COLO668 (cell line): ENCODE measurements at regions not wholly inside any gene's neighbourhood (a gene's known extent, or its start where the extent isn't known, plus 50 kb on each side); places are given as distances from the start of the nearest gene placed in this dataset.

ENCODE experiments used
- DNase-seq: peaks from one replicate; lab custom pipeline; 2025; ENCODE audit not compliant: unreplicated experiment; lab: John Stamatoyannopoulos, UW

DNA sequence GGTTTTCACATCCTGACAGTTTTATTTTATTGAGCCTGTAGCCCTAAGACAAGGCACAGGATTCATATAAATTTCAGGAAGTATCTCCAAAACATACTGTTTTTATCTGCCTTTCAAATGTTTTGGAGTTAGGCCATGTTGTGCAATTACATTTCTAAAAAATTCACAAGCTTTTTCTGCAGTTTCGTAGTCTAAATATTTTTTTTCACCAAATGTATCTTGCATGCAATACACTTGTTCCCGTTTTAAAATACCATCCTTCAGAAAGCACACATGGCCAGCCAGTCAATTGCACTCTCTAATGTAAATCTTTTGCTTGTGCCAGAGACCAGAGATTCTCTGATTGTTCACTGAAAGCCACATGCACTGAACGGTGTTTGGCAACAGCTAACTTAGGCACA, 161.5 kb upstream of the PRKCQ start:
- no peak for DNase-seq

DNA sequence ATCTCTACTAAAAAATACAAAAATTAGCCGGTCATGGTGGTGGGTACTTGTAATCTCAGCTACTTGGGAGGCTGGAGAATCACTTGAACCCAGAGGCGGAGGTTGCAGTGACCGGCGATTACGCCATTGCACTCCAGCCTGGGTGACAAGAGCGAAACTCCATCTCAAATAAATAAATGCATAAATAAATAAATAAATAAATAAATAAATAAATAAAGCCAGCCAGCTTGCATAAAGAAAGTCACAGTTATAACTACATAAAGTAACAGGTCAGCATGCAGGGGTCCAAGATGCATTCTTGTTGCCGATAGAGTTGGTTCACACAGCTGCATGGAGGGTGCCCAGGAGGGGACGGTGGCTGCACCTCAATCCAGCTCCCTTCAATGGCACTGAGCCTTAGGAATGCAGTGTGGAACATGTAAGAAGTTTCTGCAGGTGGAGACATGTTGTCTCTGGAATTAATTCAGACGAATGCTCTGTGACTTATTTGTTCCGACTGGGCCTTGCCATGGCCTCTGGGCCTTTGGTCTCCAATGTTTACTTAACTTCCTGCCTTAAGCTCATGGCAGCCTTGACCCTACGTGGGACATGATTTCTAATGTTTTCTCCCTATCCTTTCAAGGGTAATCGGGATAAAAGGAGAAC, 159.6 kb upstream of the PRKCQ start:
- no peak for DNase-seq

DNA sequence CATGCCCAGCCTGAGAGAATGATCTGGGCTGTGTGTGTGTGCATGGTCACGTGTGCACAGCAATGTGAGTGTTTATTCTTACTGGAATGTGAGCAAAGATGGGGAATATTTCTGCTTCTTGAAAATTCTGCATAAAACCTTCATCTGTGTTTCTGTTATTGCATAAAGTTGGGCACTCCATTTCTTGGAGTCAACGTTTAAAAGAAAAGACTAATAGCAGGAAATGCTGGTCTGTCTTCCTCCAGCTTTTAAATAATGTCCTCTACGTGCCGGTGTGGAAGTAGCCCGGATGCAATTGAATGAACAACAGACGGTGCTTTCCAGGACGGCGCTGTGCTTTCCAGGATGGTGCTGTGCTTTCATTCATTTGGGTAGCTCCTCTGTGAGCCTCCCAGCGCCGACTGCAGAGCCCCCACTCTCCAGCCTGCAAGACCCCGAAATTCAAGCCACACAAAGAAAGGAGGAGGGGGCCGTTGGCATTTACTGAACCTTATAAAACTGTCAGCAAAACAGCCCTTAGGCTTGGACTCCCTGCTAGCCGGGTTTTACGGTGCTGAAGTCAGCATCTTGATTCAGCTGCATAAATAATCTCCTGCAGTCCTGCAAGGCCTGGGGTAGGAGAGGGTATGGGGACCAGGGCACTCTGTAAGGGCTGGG, 158.2 kb upstream of the PRKCQ start:
- no peak for DNase-seq

DNA sequence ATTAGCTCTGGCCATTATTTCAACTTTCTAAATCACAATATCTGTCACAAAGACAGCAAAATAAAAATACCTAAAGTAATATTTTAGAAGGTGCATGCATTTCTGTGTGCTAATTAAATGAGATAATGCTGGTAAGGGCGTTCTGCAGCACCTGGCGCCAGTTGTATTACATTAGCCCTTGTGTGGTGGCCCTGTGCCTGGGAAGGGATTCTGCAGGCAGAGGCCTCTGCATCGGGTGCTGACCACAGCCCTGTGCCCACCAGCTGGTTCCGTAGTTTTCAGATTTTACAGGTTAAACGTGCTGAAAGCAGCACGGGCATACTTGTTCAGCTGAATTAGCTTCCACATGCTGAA, 157.7 kb upstream of the PRKCQ start:
- no peak for DNase-seq

DNA sequence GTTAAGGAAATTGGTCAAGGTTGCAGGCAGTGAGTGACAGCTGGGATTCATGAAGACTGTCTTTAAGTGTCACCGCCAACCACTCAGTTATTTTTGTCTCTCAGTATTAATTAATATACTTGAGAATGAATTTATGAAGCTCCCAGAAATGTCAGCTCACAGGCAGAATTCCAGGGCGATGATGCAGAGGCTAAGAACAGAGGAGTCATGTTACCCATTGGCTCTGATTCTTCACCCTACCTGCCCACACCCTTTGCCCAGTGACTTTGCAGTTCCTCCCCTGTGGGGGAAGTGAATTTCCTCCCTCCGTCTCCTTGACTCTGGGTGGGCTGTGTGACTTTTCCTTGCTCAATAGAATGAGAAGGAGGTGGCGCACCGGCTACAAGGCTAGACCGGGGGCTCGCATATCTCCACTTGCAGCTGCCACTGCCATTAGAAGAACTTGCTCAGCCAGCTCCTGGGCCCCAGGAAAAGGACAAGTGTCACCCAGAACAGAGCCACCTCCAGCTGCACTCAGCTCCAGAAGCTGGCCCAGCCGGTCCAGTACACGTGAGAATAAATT, 157.1 kb upstream of the PRKCQ start:
- no peak for DNase-seq

DNA sequence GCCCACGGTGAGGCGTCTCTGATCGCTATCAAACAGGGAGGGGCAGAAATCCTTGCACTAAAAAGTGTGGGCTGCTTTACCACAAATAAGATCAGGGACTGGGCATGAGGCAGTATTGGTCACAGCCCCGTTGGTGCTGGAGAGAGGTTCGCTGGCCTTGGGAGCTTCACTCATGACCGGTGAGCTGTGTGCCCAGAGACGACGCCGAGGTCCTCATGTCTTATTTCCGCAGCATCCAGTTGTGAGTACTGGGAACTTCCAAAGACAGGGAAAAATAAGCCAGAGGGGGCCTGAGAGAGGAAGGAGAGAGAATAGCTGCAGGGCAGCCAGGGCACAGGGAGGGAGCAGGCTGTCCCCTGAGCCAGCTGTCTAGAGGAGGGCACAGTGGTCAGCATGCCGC, 154.2 kb upstream of the PRKCQ start:
- DNase-seq = no peak

DNA sequence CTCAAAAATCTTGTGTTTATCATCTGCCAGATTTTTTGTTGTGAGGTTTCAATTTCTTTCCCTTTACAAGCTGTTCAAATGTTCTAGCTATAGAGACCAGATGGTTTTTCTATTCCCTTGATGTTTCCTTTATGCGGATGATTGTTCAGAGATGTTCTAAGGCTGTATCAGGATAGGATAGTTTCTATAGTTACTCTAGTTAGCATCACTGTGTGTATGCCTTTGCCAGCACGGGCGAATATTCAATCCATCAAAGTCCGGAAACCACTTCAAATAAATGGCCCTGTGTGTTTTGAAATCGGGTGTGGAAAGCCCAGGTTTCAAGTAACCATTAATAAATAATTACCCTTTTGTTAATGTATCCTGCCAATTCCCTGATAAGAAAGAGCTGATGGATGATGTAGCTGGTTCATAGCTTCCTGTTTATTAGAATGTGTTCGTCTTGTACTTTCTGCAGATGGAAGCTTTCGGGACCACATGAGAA, 149.8 kb upstream of the PRKCQ start:
- DNase-seq = no peak

DNA sequence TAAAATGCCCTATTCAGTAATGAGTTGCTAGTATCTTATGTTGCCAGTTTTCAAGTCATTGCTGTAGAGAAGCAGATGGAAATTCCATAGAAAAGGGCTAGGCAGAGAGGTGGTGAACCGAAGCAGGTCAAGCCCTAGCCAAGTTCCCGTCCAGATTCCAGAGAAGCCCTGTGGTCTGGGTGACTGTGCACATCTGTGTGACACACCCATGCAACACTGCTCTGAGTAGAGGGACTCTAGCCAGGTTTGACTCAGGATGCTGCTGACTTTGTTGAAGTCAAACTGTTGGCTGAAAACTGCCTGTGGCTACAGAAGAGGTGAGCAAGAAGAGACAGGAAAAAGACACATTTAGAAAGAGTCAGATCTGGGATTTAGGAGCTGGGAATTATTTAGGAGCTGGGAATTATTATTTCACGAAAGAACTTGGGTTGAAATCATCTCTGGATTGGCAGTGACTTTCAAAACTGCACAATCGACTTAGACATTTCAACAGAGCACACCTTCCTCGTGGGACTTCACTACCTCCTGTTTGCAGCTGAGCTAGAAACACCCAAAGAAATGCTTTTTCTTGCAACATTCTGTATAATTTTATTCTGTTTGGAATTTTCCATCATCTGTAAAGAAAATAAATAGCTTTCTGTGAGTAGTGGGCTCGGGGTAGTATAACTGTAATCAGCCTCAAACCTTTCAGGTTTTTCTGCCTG, 149.1 kb upstream of the PRKCQ start:
- DNase-seq = no peak

DNA sequence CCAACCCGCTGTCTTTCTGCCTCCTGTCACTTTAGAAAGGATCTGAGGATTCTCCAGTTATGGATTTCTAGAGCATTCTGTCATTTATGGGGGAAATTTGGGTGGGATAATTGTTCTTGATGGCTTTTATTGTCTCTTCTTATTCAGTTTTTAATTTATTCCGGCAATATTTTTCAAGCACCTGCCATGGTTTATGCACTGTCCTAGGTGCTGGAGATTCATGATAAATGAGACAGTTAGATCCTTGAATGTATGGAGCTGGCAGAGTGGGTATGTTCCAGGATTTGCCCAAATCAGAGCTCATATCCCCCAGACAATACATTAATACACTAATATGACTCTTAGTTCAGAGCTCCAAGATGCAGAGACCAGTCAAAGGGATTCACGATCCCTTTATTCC, 146.8 kb upstream of the PRKCQ start:
- no peak for DNase-seq

DNA sequence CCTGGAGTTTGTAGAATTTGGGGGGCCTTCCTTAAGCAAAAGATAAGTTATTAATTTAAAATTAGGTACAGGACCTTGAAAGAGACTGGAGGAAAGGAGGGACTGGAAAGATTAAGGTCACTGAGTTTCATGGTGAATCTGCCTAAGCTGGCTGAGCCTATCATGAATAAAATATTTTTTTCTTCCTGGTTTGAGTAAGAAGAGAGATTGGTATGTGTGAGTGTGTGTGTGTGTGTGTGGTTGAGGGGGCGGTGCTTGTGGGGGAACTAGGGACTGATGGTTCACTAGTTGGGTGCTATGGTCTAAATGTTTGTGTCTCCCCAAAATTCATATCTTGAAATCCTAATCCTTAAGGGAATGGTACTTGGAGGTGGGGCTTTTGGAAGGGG, 142.5 kb upstream of the PRKCQ start:
- no peak for DNase-seq

DNA sequence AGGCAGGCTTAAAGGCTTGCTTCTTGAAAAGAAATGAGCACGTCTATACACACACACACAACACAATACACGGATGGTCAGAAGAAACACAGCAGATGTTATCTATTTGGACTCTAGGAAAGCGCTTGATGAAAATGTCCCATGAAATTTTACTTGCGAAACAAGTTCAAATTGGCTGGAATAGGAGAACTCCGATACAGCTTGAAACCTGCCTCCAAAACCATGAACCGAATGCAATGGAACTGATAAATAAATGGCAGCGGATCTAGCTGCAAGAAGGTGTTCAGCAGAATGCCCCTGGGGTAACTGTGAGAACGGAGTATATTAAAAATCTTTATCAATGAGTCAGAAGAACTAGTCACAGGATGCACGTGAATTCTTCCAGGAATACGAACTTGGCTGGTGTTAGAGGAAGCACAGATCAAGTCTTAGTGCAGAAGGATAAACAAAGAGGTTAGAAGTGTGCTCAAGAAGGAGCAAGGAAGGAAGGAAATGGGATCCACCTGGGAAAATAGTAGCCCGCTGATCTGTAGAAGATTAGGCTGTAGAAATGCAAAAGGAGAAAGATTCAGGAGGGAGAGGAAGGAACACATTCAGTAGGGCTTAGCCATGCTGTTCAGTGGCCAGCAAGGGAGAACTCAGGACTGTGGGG, 142.0 kb upstream of the PRKCQ start:
- no peak for DNase-seq

DNA sequence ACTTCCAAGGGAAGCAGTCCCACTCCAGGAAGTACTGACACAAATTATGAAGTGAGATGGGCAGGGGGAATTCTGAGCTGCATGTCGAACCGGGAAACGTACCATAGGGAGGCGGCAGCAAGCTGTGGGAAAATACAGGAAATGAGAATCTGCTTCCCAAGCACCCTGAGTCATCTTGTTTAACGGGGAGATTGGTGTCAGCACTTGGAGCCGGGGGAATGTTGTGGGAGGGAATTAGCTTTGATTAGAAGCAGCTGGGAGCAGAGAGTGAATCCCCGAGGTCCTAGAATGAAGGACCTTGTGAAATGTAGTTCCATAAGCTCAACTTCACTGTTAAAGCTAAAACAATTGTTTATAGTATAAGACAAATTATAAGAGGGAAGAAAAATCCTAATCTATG, 141.4 kb upstream of the PRKCQ start:
- no peak for DNase-seq

DNA sequence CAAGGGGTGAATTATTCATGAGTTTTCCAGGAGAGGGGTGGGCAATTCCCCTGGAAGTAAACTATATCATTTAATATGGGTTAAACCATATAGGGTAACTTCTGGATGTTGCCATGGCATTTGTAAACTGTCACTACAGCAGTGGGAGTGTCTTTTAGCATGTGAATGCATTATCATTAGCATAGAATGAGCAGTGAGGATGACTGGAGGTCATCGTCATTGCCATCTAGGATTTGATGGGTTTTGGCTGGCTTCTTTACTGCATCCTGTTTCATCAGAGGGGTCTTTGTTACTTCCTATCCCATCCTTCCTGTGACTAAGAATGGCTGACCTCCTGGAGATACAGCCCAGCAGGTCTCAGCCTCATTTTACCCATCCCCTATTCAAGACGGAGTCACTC, 139.5 kb upstream of the PRKCQ start:
- no peak for DNase-seq

DNA sequence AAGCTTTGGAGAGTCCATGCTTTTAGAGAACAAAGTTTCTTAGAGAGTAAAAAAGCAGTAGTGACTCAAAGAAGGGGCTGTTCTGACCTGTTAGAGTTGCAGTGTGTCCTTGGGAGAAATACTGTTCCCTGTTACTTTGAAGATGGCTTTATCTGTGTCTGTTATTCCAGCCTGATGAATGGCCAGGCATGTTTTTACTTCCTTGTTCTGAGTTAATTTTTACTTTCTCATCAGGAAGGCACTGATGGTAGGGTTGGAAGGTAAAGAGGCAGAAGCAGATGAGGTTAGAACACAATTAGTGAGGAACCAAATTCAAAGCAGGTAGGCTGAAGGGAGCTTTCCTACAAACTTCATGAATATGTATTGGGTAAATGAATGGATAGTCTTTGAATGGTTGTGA, 138.5 kb upstream of the PRKCQ start:
- DNase-seq = no peak

DNA sequence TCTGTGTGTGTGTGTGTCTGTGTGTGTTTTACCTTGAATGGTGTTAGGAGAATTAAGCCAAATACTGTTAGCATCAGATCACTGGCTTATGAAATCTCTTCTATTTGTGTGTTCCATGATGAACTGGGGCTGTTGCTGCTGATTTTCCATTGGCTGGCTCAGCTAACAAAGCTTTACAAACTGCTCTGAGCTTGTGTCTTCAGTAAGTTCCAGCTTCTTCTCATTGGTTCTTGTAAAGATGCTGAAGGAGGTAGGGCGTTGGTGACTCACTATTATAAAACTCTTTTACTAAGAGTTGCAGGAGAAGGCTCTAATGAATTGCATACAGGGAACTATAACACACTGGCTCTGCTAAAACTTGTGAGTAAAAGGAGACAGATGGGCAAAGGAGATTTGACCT, 136.4 kb upstream of the PRKCQ start:
- DNase-seq = no peak

DNA sequence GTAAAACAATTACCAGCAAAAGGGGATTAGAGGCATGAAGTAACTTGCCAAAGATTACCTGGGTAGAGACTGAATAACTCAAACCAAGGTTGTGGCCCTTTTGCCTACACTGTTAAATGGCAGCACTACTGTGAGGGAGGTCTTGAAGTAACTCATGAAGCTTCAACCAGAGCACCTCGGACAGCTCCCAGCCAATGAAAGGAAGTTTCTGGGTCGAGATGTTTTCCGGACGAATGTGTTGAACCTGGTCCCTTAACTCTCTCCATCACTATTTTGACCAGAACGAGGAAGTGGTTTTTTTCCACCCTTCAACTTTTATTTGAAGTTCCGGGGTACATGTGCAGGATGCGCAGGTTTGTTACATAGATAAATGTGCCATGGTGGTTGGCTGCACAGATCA, 133.6 kb upstream of the PRKCQ start:
- DNase-seq = no peak

DNA sequence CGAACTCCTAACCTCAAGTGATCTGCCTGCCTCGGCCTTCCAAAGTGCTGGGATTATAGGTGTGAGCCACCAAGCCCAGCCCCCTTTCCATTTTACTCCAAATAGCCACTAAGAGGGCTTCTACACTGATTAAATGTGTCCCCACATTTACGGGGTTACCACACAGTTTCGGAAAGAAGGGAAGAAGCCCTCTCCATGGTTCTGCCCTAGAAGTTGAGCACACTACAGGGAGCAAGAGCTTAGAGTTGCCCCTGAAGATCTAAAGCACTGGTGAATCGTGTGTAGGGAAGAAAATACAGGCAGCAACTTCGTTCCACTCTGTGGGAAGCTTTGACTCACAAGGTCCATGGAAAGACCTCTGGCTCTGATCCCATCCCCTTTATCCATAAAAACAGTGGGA, 133.0 kb upstream of the PRKCQ start:
- DNase-seq = no peak

DNA sequence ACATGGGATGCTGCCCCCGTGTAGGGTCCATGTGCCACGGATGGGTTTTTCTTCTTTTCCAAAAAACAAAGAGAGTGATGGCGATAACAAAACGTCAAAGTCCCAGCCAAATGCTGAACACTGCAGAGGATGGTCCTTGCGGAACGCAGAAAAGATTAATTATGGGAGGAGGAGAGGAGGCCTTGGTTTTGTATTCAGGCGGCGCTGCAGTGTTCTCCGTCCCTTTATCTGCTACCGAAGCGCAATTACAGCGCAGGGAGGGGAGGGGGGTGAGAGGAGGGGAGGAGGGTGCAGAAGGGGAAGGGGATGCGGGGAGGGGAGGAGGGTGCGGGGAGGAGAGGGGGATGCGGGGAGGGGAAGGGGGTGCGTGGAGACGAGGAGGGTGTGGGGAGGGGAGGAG, 131.8 kb upstream of the PRKCQ start:
- no peak for DNase-seq

DNA sequence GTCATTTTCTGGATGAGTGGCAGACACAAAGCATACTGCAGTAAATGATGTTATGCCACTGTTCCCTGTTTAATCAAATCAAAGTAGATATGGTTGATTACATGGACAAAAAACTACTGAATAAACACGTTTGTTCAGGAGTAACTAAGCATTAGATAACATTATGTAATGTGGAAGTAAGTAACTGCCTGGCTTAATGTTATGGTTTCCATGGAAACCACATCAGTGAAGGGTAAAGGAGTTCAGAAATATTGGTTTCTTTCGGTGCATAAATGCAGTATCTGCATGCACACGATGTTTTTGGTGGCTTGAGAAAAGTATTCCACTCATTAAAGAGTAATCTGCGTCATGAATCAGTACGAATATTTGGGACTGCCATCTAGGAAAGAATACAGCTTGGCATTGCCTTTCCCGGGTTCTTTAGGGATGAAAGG, 131.3 kb upstream of the PRKCQ start:
- DNase-seq = no peak

DNA sequence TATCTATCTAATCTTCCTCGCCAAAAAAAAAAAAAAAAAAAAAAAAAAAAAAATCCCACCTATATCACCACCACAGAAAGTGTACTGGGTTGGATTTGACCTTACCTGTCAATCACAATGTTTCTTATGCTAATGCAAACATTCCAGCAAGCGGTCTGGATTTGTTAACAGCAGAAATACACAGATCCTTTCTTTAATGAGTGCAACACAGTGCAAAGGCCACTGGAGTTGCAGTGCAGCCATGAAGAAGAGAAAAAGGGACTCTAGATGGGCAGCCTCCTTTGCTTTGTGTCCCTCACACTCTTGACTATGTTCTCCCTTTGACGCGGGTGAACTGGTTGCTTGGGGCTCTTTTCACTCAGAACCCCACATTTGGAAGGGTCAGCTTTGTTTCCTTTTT, 127.3 kb upstream of the PRKCQ start:
- DNase-seq = no peak

DNA sequence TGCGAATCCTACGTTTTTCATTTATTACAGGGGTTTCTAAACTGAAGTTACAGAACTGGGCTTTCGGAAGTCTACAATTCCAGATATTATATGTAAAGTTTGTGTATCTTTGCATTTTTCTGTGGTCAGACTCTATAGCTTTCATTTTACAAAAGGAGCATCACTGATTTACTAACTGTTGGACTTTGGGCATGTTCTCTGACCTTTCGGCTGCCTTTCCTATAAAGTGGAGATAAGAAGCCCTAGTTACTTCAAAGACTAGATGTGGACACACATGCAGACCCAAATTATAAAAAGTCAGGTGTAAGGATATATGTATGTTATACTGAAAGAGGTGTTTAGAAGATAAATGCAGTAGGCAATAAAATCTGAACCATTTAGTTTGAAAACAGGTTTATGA, 126.6 kb upstream of the PRKCQ start:
- no peak for DNase-seq

DNA sequence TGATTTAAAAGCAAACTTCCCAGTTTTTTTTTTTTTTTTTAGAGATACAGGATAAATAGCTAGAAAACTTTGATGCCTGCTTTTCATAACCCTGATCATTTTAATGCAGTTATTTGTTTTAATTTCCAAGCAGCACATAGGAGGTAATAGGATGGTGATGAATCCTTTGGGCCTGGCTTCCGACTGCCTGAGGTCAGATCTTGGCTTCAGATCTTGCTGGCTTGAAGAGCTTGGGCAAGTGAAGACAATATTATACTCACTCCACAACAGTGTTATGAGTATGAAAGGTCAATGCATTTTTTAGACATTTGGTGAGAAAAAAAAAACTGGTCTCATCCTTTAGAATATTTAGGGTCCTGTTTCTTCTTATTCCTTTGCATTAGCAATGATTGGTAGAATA, 124.8 kb upstream of the PRKCQ start:
- DNase-seq = no peak
